Thymus (tissue), 11 donors: ENCODE measurements at regions not wholly inside any gene's neighbourhood (a gene's known extent, or its start where the extent isn't known, plus 50 kb on each side); places are given as distances from the start of the nearest gene placed in this dataset.

Experiments
- DNase-seq, 9 donors: peaks; one replicate each; pipeline ENCODE4 v3.0.0-alpha.2; 2013; ENCODE audit warnings: low spot score in 9 of 9, low read depth in 6 of 9, missing footprints in 1 of 9
- H3K27ac ChIP-seq, 2 donors: one replicate each; pipeline ENCODE4 v1.5.1; 2013; ENCODE audit warnings: control low read depth in 1 of 2, low read depth in 1 of 2, low read length in 1 of 2, mild to moderate bottlenecking in 1 of 2, moderate library complexity in 1 of 2
- H3K27me3 ChIP-seq, 2 donors: one replicate each; pipeline ENCODE4 v1.5.1; 2013; ENCODE audit warnings: low read length in 1 of 2; ENCODE audit not compliant: control insufficient read depth in 2 of 2, insufficient read depth in 1 of 2
- H3K36me3 ChIP-seq, 2 donors: one replicate each; pipeline ENCODE4 v1.5.1; 2013; ENCODE audit warnings: low read length in 1 of 2, mild to moderate bottlenecking in 1 of 2, moderate library complexity in 1 of 2; ENCODE audit not compliant: control insufficient read depth in 2 of 2, insufficient read depth in 2 of 2
- H3K4me1 ChIP-seq, 2 donors: one replicate each; pipeline ENCODE4 v1.5.1; 2013; ENCODE audit warnings: low read length in 2 of 2; ENCODE audit not compliant: control insufficient read depth in 2 of 2, insufficient read depth in 2 of 2
- H3K4me3 ChIP-seq, 2 donors: one replicate each; pipeline ENCODE4 v1.5.1; 2013; ENCODE audit warnings: low read length in 2 of 2, control low read depth in 1 of 2, mild to moderate bottlenecking in 1 of 2
- H3K9me3 ChIP-seq, 2 donors: one replicate each; pipeline ENCODE4 v1.5.1; 2013; ENCODE audit warnings: low read length in 1 of 2, mild to moderate bottlenecking in 1 of 2; ENCODE audit not compliant: control insufficient read depth in 2 of 2, insufficient read depth in 1 of 2
- WGBS: extraction: QIAGEN DNeasy Blood & Tissue Kit; methylation state at CpG from one replicate; pipeline ENCODE4 v1.1.7; 2013; 5-methylcytosine and 5-hydroxymethylcytosine counted together
- donor health status: healthy.

DNA sequence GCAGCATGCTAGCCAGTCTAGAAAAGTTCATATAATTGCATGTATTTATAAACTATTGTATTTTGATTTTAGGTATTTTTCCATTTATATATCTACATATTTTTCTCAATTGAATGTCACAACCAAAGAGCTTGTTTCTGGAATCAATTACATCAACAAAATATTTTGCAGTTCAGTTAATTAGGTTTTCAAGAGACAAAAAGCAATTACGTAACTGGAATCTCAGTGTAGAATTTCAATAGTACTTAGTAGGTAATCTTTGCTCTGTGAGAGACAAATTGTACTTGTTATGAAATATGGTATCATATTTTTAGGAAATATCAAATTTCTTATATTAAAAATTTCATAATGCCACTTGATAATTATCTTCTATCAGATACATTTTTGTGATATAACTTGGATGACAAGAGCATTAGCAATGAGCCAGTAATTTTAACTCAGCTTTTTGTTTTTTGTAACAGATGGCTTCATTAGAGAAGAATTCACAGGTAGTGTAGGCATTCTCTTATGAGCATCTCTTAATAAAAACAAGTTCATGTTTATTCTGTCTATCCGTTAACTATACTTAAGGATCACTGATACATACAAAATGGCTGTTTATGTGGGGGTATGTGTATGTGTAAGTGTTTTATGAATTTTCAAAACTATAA is 774.7 kb downstream of the C12orf50 start:
- Histone ChIP-seq H3K9me3 (no peaks in the 10 kb centered on the region), H3K4me3 (no peak overlapping the region), H3K36me3 (no peaks in the 10 kb centered on the region), H3K4me1 (no peaks in the 10 kb centered on the region), H3K27ac (no peak overlapping the region), H3K27me3 (no peaks in the 10 kb centered on the region)
- no peak for DNase-seq
- whole genome bisulfite sequencing, result 94% methylated on average over 2 of the region's 2 CpGs

DNA sequence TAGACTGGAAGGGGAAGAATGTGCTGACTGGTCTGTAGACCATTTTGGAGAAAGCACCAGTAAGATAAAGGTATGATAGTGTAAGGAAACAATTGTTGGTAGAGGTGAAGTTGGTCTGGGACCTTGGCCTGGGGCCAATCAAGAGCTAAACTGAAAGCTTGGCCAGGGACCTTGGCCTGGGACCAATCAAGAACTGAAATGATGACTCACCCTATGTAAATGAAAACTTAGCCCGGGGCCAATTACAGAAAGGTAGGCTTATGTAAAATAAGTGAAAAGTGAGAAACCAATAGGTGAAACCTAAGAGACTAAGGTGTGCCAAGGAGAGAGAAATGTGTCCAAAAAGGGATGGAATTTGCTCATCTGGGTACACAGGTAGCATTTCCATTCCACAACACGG is 776.0 kb downstream of the C12orf50 start:
- H3K27me3 ChIP-seq, result no peaks in the 10 kb centered on the region
- DNase-seq, result no peak
- no peaks in the 10 kb centered on the region for H3K4me1 ChIP-seq
- no peak overlapping the region for H3K4me3 ChIP-seq
- no peak overlapping the region for H3K27ac ChIP-seq
- no peaks in the 10 kb centered on the region for H3K36me3 ChIP-seq
- 88% methylated on average over 2 of the region's 2 CpGs for WGBS
- no peaks in the 10 kb centered on the region for H3K9me3 ChIP-seq

- Histone ChIP-seq H3K9me3 (no peaks in the 10 kb centered on the region), H3K27me3 (no peaks in the 10 kb centered on the region), H3K36me3 (no peaks in the 10 kb centered on the region), H3K4me1 (no peaks in the 10 kb centered on the region), H3K4me3 (no peak overlapping the region), H3K27ac (no peak overlapping the region)
- DNase-seq, result no peak
- 97% methylated on average over 1 of the region's 1 CpG for WGBS
Measured at GRCh38 chr12:87246726-87247125, 782.5 kb downstream of the C12orf50 start.

- Histone ChIP-seq H3K4me1 (no peaks in the 10 kb centered on the region), H3K4me3 (no peak overlapping the region), H3K36me3 (no peaks in the 10 kb centered on the region), H3K27me3 (no peaks in the 10 kb centered on the region), H3K9me3 (peaks cover 0 to 3% of the 10 kb centered on the region in 2 donors), H3K27ac (no peak overlapping the region)
- WGBS, result 95% methylated on average over 1 of the region's 1 CpG
- DNase-seq, result no peak
Measured at GRCh38 chr12:87238466-87238865, 790.7 kb downstream of the C12orf50 start.

GRCh38 chr12:87234898-87235297 is 794.3 kb downstream of the C12orf50 start:
- Histone ChIP-seq H3K9me3 (peaks cover 0 to 3% of the 10 kb centered on the region in 2 donors), H3K27me3 (no peaks in the 10 kb centered on the region), H3K4me1 (no peaks in the 10 kb centered on the region), H3K27ac (no peak overlapping the region), H3K4me3 (no peak overlapping the region), H3K36me3 (no peaks in the 10 kb centered on the region)
- WGBS, result 80% methylated on average over 1 of the region's 1 CpG
- DNase-seq, result no peak

- Histone ChIP-seq H3K4me3 (no peak overlapping the region), H3K36me3 (no peaks in the 10 kb centered on the region), H3K4me1 (no peaks in the 10 kb centered on the region), H3K27me3 (no peaks in the 10 kb centered on the region), H3K27ac (no peak overlapping the region), H3K9me3 (peaks cover 0 to 3% of the 10 kb centered on the region in 2 donors)
- no peak for DNase-seq
- 95% methylated on average over 1 of the region's 1 CpG for WGBS
Measured at GRCh38 chr12:87233671-87234070, 795.5 kb downstream of the C12orf50 start.

GRCh38 chr12:87231818-87232217 is 797.4 kb downstream of the C12orf50 start:
- no peaks in the 10 kb centered on the region for H3K4me1 ChIP-seq
- no peaks in the 10 kb centered on the region for H3K9me3 ChIP-seq
- H3K36me3 ChIP-seq, result no peaks in the 10 kb centered on the region
- DNase-seq, result no peak
- no peak overlapping the region for H3K27ac ChIP-seq
- no peak overlapping the region for H3K4me3 ChIP-seq
- H3K27me3 ChIP-seq, result no peaks in the 10 kb centered on the region
- WGBS, result 86% methylated on average over 1 of the region's 1 CpG

GRCh38 chr12:87230441-87230840 is 798.8 kb downstream of the C12orf50 start:
- no peaks in the 10 kb centered on the region for H3K9me3 ChIP-seq
- 60% methylated on average over 2 of the region's 2 CpGs for WGBS
- no peaks in the 10 kb centered on the region for H3K27me3 ChIP-seq
- DNase-seq, result no peak
- no peaks in the 10 kb centered on the region for H3K4me1 ChIP-seq
- H3K4me3 ChIP-seq, result no peak overlapping the region
- no peak overlapping the region for H3K27ac ChIP-seq
- H3K36me3 ChIP-seq, result no peaks in the 10 kb centered on the region

DNA sequence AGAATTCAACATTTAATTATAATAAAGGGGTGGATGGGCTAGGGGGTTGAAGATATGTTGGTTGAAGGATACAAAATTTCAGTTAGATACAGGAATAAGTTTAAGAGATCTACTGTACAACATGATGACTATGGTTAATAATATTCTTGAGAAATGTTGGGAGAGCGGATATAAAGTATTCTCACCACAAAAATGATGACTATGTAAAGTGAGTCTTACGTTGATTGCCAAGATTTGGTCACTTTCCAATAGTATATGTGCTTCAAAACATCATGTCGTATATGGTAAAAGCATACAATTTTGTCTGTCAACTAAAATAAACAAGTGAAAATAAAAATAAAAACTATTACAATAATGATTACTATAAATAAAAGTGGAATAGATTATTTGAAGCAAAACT is 802.0 kb downstream of the C12orf50 start:
- Histone ChIP-seq H3K36me3 (no peaks in the 10 kb centered on the region), H3K27me3 (no peaks in the 10 kb centered on the region), H3K27ac (no peak overlapping the region), H3K4me3 (no peak overlapping the region), H3K4me1 (no peaks in the 10 kb centered on the region), H3K9me3 (no peaks in the 10 kb centered on the region)
- 84% methylated on average over 3 of the region's 3 CpGs for WGBS
- DNase-seq, result no peak

DNA sequence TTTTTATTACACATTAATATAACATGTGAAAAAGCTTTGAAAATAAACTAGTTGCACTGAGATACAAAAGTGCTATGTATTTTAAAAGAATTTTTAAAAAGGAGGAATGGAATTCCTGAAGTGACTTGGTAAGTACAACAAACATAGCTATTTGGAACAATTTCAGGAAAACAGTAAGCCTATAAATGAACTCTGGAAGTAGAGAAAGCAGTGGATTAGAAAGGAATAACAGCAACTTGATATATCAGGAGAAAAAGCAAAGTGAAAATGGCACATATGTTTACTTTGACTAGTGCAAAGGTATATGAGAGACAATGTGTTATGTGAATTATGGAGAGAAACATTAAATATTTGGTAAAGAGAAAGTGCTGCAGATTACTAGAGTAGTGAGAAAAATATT is 811.7 kb downstream of the C12orf50 start:
- H3K36me3 ChIP-seq, result no peaks in the 10 kb centered on the region
- no peaks in the 10 kb centered on the region for H3K9me3 ChIP-seq
- H3K27me3 ChIP-seq, result no peaks in the 10 kb centered on the region
- H3K4me3 ChIP-seq, result no peak overlapping the region
- no peak overlapping the region for H3K27ac ChIP-seq
- no peak for DNase-seq
- H3K4me1 ChIP-seq, result no peaks in the 10 kb centered on the region
